HG03521 (cell line): ENCODE measurements at regions not wholly inside any gene's neighbourhood (a gene's known extent, or its start where the extent isn't known, plus 50 kb on each side); places are given as distances from the start of the nearest gene placed in this dataset.
"Not testable (repeated sequence)": the region's sequence is repeated elsewhere in the genome, so short reads cannot be mapped to it uniquely, and the experiment has no call there.

Experiments
- ATAC-seq: cut with Tn5 transposase; IDR thresholded peaks from one replicate; pipeline ENCODE4 v1.9.1; 2021; ENCODE audit warnings: mild to moderate bottlenecking, moderate library complexity; ENCODE audit not compliant: unreplicated experiment

DNA sequence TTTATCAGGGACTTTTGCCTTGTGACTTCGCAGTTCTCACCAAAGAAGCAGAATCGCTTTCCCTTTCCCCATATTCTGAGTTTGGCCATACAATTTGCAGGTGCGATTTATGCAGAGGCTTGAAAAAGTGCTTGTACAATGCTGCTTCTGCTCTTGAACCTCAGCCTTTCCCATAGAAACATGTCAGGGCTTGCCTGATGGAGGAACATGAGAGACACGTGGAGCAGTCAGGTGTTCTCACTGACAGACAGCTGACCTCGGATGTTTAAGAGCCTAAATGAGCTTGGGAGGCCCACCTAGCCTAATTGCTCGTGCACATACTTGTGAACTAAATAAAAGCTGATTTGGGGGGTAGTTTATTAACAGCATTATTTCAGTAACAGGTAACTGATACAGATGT, 290.0 kb downstream of the S1PR1 start:
- ATAC-seq = no peak

DNA sequence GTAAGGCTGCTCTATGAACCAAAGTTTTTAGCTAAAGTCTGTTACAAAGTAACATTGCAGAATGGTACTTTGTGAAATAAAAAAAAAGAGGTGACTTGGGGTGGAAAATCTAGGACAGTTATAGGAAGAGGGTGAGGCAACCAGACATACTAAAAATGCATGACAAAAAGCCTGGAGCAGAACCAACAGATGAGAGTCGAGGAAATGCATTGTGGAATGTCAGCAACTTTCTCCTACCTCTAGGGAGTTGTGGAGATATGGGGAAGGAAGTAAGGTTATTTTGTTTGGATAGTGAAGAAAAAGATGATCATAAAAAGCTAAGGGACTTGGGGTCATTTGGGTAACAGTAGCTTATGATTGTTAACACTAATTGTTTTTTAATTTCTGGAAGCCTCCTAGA, 295.6 kb downstream of the S1PR1 start:
- no peak for ATAC-seq

DNA sequence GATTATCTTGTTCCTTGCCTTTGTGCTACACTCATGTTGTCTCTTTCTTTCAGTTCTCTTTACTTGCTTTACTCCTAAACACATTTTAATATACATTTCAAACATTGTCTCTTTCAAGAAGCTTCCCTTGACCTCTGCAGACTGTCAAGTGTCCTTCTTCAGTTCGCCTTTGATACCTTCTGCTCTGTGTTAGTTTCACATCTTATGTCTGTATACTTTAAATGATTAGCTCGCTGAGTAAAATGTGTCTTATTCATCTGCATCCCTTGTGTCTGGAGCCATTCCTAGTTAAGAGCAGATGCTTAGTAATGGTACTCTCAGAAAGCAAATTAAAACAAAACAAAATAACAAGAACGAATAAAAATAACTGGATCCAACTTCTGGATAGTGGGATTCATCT, 303.3 kb downstream of the S1PR1 start:
- ATAC-seq = no peak

DNA sequence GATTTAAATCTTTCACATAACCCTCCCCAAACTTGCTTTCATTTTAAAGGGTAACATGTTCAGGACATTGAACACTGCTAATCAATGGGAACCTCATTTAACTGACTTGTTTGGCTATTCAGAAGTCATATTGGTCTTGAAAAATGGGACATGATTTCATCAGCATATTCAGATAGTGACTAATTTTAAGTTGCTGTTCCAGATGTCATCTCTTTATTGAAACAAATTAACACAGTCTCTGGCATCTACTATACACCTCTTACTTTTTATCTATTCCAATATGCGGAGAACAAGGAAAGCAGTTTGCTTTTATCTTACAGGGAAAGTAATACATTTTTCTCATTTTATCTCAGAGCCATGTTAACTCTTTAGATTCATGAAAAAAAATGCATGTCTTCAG, 310.1 kb downstream of the S1PR1 start:
- no peak for ATAC-seq

DNA sequence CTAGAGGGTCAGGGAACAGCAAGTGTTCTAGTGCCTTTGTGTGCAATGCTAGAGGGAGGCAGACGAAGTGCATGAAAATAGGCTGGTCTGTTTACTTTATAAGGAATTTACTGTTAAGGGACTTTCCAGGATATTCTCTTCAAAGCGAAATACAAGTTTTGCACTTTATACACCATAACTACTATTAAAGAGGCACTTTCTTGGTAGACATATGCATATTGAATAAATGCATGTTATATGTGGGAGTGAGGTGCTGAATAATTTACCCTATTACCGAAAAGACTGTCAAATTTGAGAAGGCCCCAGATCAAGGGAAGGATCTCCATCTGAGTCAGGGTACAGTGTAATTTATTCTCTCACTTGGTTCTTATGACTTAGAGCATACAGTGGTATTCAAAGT, 310.5 kb downstream of the S1PR1 start:
- ATAC-seq = no peak

DNA sequence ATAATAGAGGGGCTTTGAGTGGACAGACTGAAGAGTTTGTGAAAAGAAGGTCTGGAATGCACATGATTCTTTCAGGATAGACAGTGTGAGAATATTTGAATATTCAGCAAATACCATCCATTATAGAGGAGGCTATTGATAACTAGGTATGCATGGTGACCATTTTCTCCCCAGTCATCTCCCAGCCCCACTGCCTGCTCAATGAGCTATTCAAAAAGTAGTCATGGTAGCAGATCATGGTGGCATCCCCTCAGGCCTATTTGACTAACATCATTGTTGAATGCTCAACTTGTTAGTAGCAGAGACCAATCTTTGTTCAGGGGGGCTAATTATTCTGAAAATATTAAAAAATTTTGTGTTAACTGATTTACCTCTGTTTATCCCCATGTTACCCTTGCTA, 311.6 kb downstream of the S1PR1 start:
- no peak for ATAC-seq

DNA sequence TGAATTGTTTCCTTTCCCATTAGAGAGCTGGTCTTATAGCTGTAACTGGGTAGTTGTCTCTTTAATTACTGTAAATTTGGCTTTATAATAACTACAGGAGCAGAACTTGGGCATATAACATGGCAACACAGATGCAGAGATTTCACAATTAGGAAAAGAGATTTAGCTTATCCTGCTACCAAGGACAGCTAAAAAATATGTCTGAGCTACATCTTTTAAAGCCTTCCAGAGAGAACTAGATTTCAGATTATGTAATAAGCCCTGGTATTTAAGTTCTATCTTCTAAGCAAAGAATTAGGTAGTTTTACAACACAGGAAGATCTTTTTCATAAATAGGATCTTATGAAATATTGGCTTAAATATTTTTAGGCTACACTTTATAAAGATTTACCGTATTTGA, 313.8 kb downstream of the S1PR1 start:
- ATAC-seq = no peak

DNA sequence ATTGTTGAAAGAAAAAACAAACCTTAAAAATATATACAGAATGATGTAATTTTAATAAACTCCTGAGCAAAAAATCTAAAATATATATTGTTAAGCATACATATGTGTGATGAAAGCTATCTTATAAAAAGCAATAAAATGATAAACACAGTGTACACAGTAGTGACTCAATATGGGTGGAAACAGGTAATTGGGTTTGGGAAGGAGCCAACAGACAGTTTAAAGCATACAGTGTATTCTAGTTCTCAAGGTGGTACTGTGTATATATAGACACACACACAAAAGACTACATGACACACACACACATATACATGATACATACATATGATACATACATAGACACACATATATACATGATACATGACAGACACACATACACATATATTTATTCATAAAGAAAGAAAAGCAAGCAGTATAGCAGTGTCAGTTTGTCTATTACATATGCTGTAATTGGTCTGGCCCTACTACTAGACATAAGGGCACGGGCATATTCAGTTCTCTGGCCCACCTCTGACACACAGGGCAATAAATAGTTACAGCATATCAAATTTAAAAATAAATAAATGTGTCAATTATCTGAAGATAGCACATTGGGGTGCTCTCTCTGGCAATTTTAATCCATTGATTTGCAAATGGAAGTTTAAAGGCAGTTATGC, 330.2 kb downstream of the S1PR1 start:
- ATAC-seq = no peak

DNA sequence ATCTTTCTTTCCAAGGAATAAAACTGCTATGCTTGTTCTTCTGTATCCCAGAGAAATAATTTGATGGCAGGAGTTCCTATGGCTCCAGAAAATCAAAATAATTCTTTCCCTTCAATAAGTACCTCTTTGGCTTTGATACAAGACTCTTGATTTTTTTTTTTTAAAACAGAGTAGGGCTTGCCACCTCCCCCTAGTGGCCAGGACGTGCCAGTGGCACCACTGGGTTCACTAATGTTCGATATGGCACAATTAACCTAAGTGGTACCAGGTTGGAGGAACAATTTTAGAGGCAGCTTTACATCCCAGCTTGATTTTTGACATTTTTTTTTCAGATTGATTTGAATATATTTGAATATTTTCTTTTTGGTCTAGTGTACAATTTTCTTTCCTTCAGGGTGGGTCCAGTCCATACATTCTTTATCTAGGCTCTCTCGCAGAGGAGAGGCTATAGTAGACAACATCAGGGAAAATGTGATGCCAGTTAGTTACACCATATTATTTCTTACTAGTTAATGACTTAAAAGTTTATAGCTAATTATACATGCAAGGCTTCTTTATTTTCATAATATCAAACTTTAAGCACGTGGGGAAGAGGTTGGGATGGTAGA, 330.9 kb downstream of the S1PR1 start:
- ATAC-seq = peak; percentile 94

DNA sequence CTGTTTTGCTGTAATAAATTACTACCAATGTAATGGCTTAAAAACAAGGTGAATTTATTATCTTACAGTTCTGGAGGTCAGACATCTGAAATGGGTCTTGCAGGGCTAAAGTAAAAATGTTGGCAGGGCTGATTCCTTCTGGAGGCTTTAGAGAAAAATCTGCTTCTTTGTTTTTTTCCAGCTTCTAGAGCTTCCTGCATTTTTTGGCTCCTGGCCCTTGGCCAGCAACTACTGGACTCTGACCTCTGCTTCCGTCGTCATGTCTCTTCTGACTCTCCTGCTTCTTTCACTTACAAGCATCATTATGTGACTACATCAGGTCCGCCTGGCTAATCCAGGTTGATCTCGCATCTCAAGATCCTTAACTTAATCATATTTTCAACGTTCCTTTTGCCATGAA, 350.9 kb downstream of the S1PR1 start:
- ATAC-seq = no peak

DNA sequence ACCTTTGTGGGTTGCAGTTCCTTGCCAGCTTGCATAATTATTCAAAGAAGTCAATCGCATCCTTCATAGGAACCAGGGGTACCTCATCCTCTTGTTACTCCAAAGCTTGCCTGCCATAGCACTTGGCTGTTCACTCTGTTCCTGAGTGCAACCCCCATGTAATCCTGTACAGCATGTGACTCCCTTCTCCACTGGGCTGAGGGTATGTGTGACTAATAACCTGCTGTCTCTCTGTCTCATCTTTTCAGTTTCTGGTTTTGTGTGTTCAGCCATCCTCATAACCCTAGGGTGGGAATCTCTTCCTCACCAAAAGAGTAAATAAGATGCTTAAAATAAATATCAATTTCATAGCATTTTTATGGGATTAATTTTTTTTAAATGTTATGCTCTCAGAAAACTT, 351.9 kb downstream of the S1PR1 start:
- no peak for ATAC-seq

DNA sequence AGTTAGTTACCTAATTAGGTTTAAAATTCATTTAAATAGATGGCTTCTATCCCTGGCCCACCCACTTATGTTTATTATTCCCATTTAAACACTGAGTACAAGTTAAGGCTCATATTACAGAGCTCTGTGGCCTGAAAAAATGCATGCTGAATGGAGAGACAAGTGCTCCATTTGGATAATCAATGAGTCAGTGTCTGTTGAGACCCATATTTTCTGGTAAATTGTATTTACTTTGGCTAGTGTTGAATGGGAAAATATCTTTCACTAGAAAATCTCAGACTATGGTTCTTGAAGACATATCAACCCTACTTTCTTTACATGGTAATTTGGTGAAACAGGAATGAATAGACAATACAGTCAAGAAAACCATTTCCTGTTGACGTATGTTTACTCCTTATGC, 356.0 kb downstream of the S1PR1 start:
- no peak for ATAC-seq

DNA sequence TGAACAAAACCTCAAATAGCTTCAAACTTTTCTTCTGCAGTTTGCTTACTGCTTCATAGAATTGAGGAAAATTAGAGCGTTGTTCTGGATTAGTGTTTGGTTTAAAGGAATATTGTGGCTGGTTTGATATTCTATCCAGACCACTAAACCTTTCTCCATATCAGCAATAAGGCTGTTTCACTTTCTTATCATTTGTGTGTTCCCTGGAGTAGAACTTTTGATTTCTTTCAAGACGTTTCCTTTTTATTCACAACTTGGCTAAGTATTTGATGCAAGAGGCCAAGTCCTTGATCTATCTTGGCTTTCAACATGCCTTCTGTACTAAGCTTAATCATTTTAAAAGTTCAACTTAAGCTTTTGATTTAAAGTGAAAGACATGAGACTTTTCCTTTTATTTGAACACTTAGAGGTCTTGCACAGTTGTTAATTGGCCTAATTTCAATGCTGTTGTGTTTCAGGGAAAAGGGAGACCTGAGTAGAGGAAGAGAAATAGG, 359.1 kb downstream of the S1PR1 start:
- no peak for ATAC-seq

DNA sequence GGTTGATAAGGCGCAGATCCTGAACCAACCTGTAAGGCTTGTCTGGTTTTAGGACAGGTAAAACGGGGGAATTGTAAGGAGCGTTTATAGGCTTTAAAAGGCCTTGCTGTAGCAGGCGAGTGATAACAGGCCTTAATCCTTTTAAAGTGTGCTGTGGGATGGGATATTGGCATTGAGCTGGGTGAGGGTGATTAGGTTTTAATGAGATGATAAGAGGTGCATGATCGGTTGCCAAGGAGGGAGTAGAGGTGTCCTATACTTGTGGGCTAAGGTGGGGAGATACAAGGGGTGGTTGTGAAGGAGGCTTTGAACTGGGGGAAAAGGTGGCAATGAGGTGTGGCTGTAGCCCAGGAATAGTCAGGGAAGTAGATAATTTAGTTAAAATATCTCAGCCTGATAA, 363.8 kb downstream of the S1PR1 start:
- ATAC-seq = not testable (repeated sequence)

DNA sequence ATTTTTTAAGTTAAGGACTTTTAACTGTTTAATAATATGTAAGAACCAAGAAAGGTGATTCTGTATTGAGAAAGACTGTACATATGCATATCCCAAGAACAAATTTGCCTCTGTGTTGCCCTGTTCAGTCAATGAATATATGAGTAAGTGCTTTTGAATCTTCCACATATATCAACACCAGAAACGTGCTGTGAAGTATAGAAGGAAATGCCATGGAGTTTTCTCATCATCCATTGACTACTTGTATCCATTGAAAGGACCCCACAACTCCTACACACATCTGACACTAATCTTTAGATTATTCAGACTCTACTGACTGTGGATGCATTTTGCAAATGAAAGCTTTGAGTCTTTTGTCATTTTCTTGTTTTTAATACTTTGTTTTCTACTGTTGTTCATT, 366.9 kb downstream of the S1PR1 start:
- ATAC-seq = no peak

DNA sequence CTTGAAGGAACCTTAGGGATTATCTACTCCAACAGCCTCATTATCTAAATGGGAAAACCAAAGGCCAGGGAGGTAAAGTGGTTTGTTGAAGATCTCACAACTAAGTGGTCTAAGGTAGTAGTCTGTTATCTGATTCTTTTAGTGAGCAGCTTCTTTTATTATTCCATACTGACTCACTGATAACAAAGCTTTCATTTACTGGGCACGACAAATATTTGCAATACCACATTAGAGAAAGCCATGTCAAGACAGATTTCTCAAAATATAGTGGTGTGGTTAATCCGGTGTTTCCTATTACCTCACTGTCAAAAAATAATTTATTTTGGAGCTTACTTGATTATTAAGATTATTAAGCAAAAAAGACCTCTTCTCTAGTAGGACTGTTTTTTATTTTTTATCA, 369.1 kb downstream of the S1PR1 start:
- ATAC-seq = no peak

DNA sequence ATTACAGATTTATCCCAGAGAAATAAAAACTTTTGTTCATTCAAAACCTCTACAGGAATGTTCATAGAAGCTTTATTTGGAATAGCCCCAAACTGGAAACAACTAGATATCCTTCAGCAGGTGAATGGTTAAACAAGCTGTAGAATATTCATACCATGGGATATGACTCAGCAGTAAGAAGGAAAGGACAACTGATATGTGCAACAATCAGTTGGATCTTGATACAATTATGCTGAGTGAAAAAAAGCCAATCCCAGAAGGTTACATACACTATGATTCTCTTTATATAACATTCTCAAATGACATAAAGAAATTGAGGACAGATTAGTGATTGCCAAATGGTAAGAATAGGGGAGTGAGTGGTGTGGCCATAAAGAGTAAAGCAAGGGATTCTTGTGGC, 376.7 kb downstream of the S1PR1 start:
- no peak for ATAC-seq

DNA sequence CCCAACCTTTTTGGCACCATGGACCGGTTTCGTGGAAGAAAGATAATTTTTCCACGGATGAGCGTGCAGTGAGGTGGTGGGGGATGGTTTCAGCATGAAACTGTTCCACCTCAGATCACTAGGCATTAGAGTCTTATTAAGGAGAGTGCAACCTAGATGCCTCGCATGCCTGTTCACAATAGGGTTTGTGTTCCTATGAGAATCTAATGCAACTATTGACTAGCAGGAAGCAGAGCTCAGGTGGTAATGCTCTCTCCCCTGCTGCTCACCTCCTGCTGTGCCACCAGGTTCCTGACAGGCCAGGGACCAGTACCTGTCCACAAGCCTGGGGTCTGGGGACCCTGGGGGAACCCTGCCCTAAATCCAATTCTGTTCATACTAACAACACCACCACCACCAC, 377.8 kb downstream of the OLFM3 start:
- no peak for ATAC-seq

DNA sequence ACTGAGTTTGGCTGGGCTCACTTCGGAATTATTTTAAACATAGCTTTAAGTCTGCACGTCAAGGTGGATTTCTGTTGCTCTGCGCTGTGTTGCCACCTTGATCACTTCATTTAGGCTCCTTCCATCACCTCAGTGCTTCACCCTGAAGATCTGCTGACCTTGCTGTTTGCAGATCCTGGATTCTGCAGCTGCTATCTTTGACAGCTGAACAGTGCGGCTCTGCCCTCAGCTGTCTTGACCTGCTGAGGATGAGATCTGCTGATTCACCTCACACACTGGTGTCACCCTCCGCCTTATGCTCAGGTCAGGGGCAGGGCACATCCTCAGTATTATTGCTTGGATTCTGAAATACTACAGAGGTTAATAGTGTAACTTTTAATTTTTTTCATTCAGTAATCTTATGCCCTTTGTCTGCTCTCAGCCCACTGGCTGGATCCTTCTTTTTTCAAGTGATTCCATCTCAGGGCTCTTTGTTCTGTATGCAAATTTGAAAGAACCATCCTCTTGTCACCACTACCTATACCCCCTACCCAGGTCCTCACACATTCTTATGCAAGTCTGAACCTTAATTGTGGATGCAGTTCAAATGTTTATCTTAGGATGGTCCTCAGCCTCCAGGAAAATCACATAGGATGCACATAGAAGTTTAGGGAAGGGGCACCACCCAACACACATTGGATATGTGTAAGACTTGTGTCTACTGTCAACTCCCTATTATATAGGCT, 364.0 kb downstream of the OLFM3 start:
- ATAC-seq = no peak

DNA sequence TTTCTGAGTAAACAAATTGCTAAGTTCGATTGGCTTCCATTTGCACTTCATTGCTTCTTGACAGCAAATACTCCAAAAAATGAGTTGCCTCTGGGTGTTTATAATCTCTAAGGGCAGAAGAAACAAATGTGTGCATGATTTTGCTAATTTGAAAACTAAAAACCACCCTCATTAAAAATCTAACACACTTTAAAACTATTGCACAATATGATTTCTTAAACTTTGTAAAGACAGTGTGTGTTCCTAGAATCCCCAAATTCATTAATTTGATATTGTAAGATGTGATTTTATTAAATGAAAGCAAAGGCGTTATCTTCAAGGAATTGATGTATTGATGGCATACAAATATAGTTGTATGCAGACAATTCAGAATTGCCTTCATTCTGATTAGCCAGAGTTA, 350.9 kb downstream of the OLFM3 start:
- ATAC-seq = no peak

DNA sequence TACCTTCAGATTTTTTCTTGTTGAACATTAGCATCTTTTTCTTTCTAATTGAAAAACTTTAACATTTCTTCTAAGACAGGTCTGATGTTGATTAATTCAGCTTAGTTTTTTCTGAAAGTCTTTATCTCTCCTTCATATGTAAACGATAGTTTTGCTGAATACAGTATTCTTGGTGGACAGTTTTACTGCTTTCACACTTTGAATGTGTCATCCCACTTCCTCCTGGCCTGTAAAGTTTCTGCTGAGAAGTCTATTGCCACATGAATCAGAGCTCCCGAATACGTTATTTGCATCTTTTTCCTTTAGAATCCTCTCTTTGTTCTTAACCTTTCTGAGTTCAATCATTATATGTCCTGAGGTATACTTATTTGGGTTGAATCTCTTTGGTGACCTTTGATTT, 344.2 kb downstream of the OLFM3 start:
- ATAC-seq = no peak

DNA sequence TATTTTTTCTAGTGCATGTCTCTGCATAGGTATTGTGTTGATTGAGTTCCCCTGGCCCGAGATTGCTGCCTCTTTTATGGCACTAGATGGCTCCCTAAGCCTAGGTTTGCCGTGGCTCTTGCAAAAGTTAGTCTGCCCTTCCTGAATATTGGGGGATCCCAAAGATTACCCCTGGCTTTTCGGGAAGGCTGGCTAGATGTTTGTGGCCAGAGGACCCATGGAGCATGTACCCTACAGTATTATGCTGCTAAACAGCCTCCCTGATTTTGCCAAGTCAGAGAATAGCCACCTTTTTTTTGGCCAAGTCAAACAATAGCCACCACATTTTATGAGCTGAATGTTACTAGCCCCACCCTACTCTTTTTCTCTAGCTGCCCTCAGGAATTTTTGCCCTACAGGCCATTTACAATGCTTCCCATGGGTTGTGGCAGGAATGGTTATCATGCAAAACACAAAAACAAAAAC, 343.2 kb downstream of the OLFM3 start:
- no peak for ATAC-seq
